Tibial artery (tissue), 4 donors: ENCODE measurements at regions not wholly inside any gene's neighbourhood (a gene's known extent, or its start where the extent isn't known, plus 50 kb on each side); places are given as distances from the start of the nearest gene placed in this dataset.

Source experiments
- DNase-seq, 2 donors: peaks; one replicate each; pipeline ENCODE4 v3.0.0-alpha.2; 2019
- H3K27ac ChIP-seq, 2 donors: fragments of 200-600 bp; sonication (generic) in 1 of 2; 1 replicate in 1 of 2; 2 replicates in 1 of 2; pipeline ENCODE4 v1.5.1; 2018 to 2019; ENCODE audit warnings: mild to moderate bottlenecking in 1 of 2
- H3K27me3 ChIP-seq, 2 donors: fragments of 200-600 bp; sonication (generic) in 1 of 2; one replicate each; pipeline versions ENCODE4 v1.5.1 to v1.6.0; 2016 to 2019
- H3K36me3 ChIP-seq, 3 donors: fragments of 200-600 bp; sonication (generic) in 2 of 3; one replicate each; pipeline ENCODE4 v1.5.1; 2016 to 2019; ENCODE audit warnings: mild to moderate bottlenecking in 2 of 3
- H3K4me1 ChIP-seq, 4 donors: fragments of 200-600 bp; sonication (generic) in 2 of 4; 1 replicate in 3 of 4; 2 replicates in 1 of 4; pipeline ENCODE4 v1.5.1; 2016 to 2019
- H3K4me3 ChIP-seq, 2 donors: fragments of 200-600 bp; sonication (generic) in 1 of 2; 1 replicate in 1 of 2; 2 replicates in 1 of 2; pipeline ENCODE4 v1.5.1; 2018 to 2019; ENCODE audit warnings: mild to moderate bottlenecking in 2 of 2
- H3K9me3 ChIP-seq, 3 donors: fragments of 200-600 bp; sonication (generic) in 1 of 3; one replicate each; pipeline ENCODE4 v1.5.1; 2016 to 2019
- intact Hi-C: fragments of 100-400 bp; cut with DNase I; formaldehyde crosslinking; loops from one replicate; pipeline ENCODE4 v1.15.0; 2023; ENCODE audit warnings: low total_unique reads
- TF ChIP-seq, protein P1 (sequence below), 2 experiments: fragments of 200-600 bp in 1 of 2; fragments of 450-650 bp in 1 of 2; IDR thresholded peaks; one replicate each; pipeline ENCODE4 v1.5.1; 2017 to 2019; ENCODE audit warnings: antibody characterized with exemption in 2 of 2, mild to moderate bottlenecking in 1 of 2, moderate library complexity in 1 of 2

DNA sequence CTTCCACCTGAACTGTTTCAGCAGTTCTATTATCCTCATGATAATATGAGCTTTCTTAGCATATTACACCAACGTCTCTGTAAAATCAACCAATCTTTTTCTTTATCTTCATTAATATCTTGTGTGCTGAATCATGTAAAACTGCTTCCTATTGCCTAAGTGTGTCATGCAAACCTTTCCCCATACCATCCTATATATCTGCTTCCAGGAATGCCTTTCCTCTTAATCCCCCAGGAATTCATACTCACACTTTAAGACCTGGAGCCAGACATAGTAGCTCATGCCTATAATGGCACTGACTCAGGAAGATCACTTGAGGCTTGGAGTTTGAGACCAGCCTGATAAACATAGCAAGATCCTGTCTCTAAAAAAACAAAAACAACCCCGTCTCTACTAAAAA, 183.9 kb downstream of the NRIP1 start:
- intact Hi-C loops, result no loop called here
- H3K27ac ChIP-seq, result no peak overlapping the region
- no peaks in the 10 kb centered on the region for H3K27me3 ChIP-seq
- no peak overlapping the region for H3K4me3 ChIP-seq
- TF ChIP-seq, protein P1, sequence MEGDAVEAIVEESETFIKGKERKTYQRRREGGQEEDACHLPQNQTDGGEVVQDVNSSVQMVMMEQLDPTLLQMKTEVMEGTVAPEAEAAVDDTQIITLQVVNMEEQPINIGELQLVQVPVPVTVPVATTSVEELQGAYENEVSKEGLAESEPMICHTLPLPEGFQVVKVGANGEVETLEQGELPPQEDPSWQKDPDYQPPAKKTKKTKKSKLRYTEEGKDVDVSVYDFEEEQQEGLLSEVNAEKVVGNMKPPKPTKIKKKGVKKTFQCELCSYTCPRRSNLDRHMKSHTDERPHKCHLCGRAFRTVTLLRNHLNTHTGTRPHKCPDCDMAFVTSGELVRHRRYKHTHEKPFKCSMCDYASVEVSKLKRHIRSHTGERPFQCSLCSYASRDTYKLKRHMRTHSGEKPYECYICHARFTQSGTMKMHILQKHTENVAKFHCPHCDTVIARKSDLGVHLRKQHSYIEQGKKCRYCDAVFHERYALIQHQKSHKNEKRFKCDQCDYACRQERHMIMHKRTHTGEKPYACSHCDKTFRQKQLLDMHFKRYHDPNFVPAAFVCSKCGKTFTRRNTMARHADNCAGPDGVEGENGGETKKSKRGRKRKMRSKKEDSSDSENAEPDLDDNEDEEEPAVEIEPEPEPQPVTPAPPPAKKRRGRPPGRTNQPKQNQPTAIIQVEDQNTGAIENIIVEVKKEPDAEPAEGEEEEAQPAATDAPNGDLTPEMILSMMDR (IDR thresholded peaks at IDR 0.05), result no peak
- H3K4me1 ChIP-seq, result no peaks in the 10 kb centered on the region
- H3K36me3 ChIP-seq, result no peaks in the 10 kb centered on the region
- no peak for DNase-seq
- no peaks in the 10 kb centered on the region for H3K9me3 ChIP-seq

GRCh38 chr21:14879458-14879857, 185.3 kb downstream of the NRIP1 start:
- Histone ChIP-seq H3K27me3 (no peaks in the 10 kb centered on the region), H3K4me1 (no peaks in the 10 kb centered on the region), H3K27ac (no peak overlapping the region), H3K36me3 (no peaks in the 10 kb centered on the region), H3K4me3 (no peak overlapping the region), H3K9me3 (no peaks in the 10 kb centered on the region)
- intact Hi-C loops, result no loop called here
- no peak for DNase-seq
- TF ChIP-seq, protein P1 (IDR thresholded peaks at IDR 0.05), result no peak

- Histone ChIP-seq H3K36me3 (no peaks in the 10 kb centered on the region), H3K4me3 (no peak overlapping the region), H3K27me3 (no peaks in the 10 kb centered on the region), H3K4me1 (no peaks in the 10 kb centered on the region), H3K9me3 (no peaks in the 10 kb centered on the region), H3K27ac (no peak overlapping the region)
- TF ChIP-seq, protein P1 (IDR thresholded peaks at IDR 0.05), result no peak
- DNase-seq, result no peak
- intact Hi-C loops, result no loop called here
Measured at GRCh38 chr21:14878971-14879370, 185.8 kb downstream of the NRIP1 start.

- no peak overlapping the region for H3K4me3 ChIP-seq
- no peaks in the 10 kb centered on the region for H3K9me3 ChIP-seq
- no peak overlapping the region for H3K27ac ChIP-seq
- intact Hi-C loops, result no loop called here
- no peak for DNase-seq
- no peaks in the 10 kb centered on the region for H3K36me3 ChIP-seq
- no peaks in the 10 kb centered on the region for H3K4me1 ChIP-seq
- H3K27me3 ChIP-seq, result no peaks in the 10 kb centered on the region
- TF ChIP-seq, protein P1 (IDR thresholded peaks at IDR 0.05), result no peak
Measured at GRCh38 chr21:14877581-14878228, 187.1 kb downstream of the NRIP1 start.

DNA sequence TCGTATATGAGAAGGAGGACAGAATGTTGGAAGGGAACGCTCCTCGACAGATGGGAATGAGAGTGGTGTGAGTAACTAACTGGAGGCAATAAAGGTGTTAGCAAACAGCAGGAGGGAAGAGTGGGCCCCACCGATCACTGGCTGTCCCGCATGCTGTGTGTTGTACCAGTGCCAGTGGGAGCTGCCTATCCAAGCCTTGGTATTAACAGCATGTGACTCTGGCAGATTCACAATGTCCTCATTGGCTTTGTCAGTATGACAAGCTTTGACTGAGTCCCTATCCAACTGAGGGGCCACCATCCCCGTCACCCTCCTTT, 188.3 kb downstream of the NRIP1 start:
- no peak for DNase-seq
- H3K4me3 ChIP-seq, result no peak overlapping the region
- no peaks in the 10 kb centered on the region for H3K4me1 ChIP-seq
- TF ChIP-seq, protein P1 (IDR thresholded peaks at IDR 0.05), result no peak
- H3K27me3 ChIP-seq, result no peaks in the 10 kb centered on the region
- intact Hi-C loops, result no loop called here
- H3K36me3 ChIP-seq, result no peaks in the 10 kb centered on the region
- H3K27ac ChIP-seq, result no peak overlapping the region
- no peaks in the 10 kb centered on the region for H3K9me3 ChIP-seq
